Spleen (tissue), 11 donors: ENCODE measurements at regions not wholly inside any gene's neighbourhood (a gene's known extent, or its start where the extent isn't known, plus 50 kb on each side); places are given as distances from the start of the nearest gene placed in this dataset.

ENCODE experiments used
- DNase-seq: peaks from one replicate; pipeline ENCODE4 v3.0.0-alpha.2; 2020
- H3K27ac ChIP-seq, 8 donors: fragments of 200-600 bp; sonication (generic) in 7 of 8; 1 replicate in 4 of 8; 2 replicates in 4 of 8; pipeline versions ENCODE4 v1.5.0 to v1.8.0; 2016 to 2021; ENCODE audit warnings: inconsistent platforms in 4 of 8, mild to moderate bottlenecking in 4 of 8, moderate library complexity in 1 of 8
- H3K27me3 ChIP-seq, 7 donors: fragments of 200-600 bp; sonication (generic) in 6 of 7; replicated peaks in 1 of 7; 1 replicate in 4 of 7; 2 replicates in 3 of 7; pipeline versions ENCODE4 v1.5.0 to v1.8.0; 2016 to 2021; ENCODE audit warnings: inconsistent platforms in 3 of 7, mild to moderate bottlenecking in 1 of 7
- H3K36me3 ChIP-seq, 6 donors: fragments of 200-600 bp; sonication (generic) in 5 of 6; 1 replicate in 4 of 6; 2 replicates in 2 of 6; pipeline versions ENCODE4 v1.5.0 to v1.8.0; 2016 to 2021; ENCODE audit warnings: inconsistent platforms in 2 of 6
- H3K4me1 ChIP-seq, 6 donors: fragments of 200-600 bp; sonication (generic) in 5 of 6; 1 replicate in 3 of 6; 2 replicates in 3 of 6; pipeline versions ENCODE4 v1.5.0 to v1.8.0; 2016 to 2021; ENCODE audit warnings: inconsistent platforms in 3 of 6
- H3K4me3 ChIP-seq, 8 donors: fragments of 200-600 bp; sonication (generic) in 7 of 8; 1 replicate in 4 of 8; 2 replicates in 4 of 8; pipeline versions ENCODE4 v1.5.0 to v1.8.0; 2016 to 2021; ENCODE audit warnings: inconsistent platforms in 4 of 8, mild to moderate bottlenecking in 4 of 8, moderate library complexity in 2 of 8
- H3K9me3 ChIP-seq, 8 donors: fragments of 200-600 bp; sonication (generic) in 7 of 8; 1 replicate in 4 of 8; 2 replicates in 4 of 8; pipeline versions ENCODE4 v1.5.0 to v1.8.0; 2016 to 2021; ENCODE audit warnings: inconsistent platforms in 4 of 8
- CTCF ChIP-seq, 11 experiments: fragments of 200-600 bp in 7 of 11; fragments of 450-650 bp in 4 of 11; sonication (generic) in 4 of 11; IDR thresholded peaks in 8 of 11; conservative IDR thresholded peaks in 3 of 11; 1 replicate in 7 of 11; 2 replicates in 4 of 11; pipeline versions ENCODE4 v1.4.0 to v1.8.0; 2016 to 2021; ENCODE audit warnings: antibody characterized with exemption in 11 of 11, inconsistent platforms in 4 of 11, mild to moderate bottlenecking in 1 of 11
- POLR2A ChIP-seq, 3 donors: fragments of 450-650 bp; IDR thresholded peaks; one replicate each; pipeline ENCODE4 v1.5.1; 2017; ENCODE audit warnings: antibody characterized with exemption in 3 of 3, mild to moderate bottlenecking in 1 of 3
- POLR2AphosphoS5 ChIP-seq, 3 donors: sonication (generic); formaldehyde crosslinking; IDR thresholded peaks; one replicate each; pipeline ENCODE4 v1.5.1; 2017; ENCODE audit warnings: antibody characterized with exemption in 3 of 3
- WGBS, 5 donors: extraction: QIAGEN DNeasy Blood & Tissue Kit in 3 of 5; methylation state at CpG; one replicate each; pipeline versions ENCODE4 v1.1.5 to v1.1.7; 2013 to 2018; 5-methylcytosine and 5-hydroxymethylcytosine counted together
- intact Hi-C: fragments of 100-400 bp; cut with DNase I; formaldehyde crosslinking; loops from one replicate; pipeline ENCODE4 v1.15.0; 2023; ENCODE audit warnings: low total_unique reads
- donor health status: healthy with polysubstance abuse.
- donor health status: DM: no; HTN: no; CAD: no; lungs with moderate emphysema.
- donor health status: DM: no; HTN: no; CAD: no.
- donor health status: Bipolar disorder and iron deficiency.
- donor health status: healthy.
- donor health status: DM: no; HTN: no; CAD: no.
- donor health status: DM: yes; HTN: yes; CAD: no.

GRCh38 chr17:71679832-71680231 is 441.0 kb upstream of the SOX9 start:
- Histone ChIP-seq H3K36me3 (no peaks in the 10 kb centered on the region), H3K4me1 (no peaks in the 10 kb centered on the region), H3K27ac (no peak overlapping the region), H3K4me3 (no peak overlapping the region), H3K27me3 (no peaks in the 10 kb centered on the region), H3K9me3 (peaks cover 0 to 13% (median 0%) of the 10 kb centered on the region in 8 donors)
- TF ChIP-seq POLR2AphosphoS5 (IDR thresholded peaks at IDR 0.05) (no peak), POLR2A (IDR thresholded peaks at IDR 0.05) (no peak), CTCF (IDR thresholded peaks at IDR 0.05 in 8 of 11, conservative IDR thresholded peaks at IDR 0.05 in 3 of 11) (no peak)
- 63 to 89% (median 80%) methylated on average over 2 of the region's 2 CpGs for WGBS, 5 donors
- intact Hi-C loops, result no loop called here
- no peak for DNase-seq

DNA sequence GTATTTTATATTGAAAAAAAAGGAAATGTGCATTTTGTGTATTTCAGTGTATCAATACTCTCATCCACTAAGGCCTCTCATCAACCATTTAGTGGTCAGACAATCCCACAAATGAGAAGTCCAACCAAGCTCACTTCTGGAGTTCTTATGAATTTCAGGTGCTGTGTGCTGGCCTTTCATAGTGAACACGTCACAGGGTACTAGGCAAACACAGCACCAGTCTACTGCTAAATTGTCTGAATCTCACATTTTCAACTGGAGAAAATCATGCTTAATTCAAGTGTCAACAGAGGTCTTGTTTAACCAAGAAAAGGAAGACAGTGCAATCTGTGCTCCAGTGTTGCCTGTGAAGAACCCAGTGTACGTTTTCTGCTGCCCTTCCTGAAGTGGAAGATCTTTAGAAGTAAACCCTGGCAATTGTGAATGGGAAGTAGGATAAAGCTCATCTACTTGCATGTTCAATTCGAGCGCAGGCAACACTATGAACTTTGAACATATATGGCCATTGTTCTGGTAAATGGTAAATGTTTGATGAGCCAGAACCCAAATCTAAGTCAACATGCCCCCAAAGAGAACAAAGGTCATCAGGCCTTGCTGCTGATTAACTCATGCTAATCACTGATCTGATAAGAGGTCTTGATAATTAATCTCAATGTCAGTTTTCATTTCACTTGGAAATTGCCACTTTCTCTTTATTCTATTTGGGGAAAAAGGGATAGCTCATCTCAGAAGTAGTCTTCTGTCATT is 439.2 kb upstream of the SOX9 start:
- no peak overlapping the region for H3K4me3 ChIP-seq
- 63 to 81% (median 71%) methylated on average over 4 of the region's 4 CpGs for WGBS, 5 donors
- TF ChIP-seq POLR2AphosphoS5 (IDR thresholded peaks at IDR 0.05), result no peak
- TF ChIP-seq POLR2A (IDR thresholded peaks at IDR 0.05), result no peak
- no peak for TF ChIP-seq CTCF (IDR thresholded peaks at IDR 0.05 in 8 of 11, conservative IDR thresholded peaks at IDR 0.05 in 3 of 11)
- no peaks in the 10 kb centered on the region for H3K27me3 ChIP-seq
- no peak for DNase-seq
- no peak overlapping the region for H3K27ac ChIP-seq
- no peaks in the 10 kb centered on the region for H3K36me3 ChIP-seq
- H3K4me1 ChIP-seq, result no peaks in the 10 kb centered on the region
- intact Hi-C loops, result no loop called here
- H3K9me3 ChIP-seq, result peaks cover 0 to 3% (median 0%) of the 10 kb centered on the region in 8 donors

GRCh38 chr17:71682174-71682494 is 438.7 kb upstream of the SOX9 start:
- intact Hi-C loops, result no loop called here
- TF ChIP-seq POLR2A (IDR thresholded peaks at IDR 0.05) (no peak), CTCF (IDR thresholded peaks at IDR 0.05 in 8 of 11, conservative IDR thresholded peaks at IDR 0.05 in 3 of 11) (no peak), POLR2AphosphoS5 (IDR thresholded peaks at IDR 0.05) (no peak)
- 85 to 89% (median 86%) methylated on average over 1 of the region's 1 CpG for whole genome bisulfite sequencing, 5 donors

DNA sequence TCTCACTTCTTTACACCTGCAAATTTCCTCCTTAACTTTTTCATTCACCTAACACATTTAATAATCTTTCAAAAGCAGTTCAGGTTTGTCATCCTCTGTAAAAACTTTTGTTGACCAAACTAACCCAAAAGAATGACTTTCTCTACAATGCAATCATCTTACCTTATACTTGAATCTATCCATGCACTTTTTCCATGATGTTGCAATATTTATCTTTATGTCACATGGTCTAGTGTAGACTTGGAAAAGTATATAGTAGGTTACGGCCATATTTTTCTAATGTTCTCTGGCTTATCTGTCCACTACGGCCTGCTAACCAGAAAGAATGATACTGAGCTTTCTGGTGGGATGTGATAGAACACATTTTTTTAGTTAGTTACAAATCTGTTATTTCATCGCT is 431.0 kb upstream of the SOX9 start:
- no peaks in the 10 kb centered on the region for H3K4me1 ChIP-seq
- no peak overlapping the region for H3K27ac ChIP-seq
- DNase-seq, result no peak
- no peak overlapping the region for H3K4me3 ChIP-seq
- no peaks in the 10 kb centered on the region for H3K27me3 ChIP-seq
- no peaks in the 10 kb centered on the region for H3K36me3 ChIP-seq
- intact Hi-C loops, result no loop called here
- no peak for TF ChIP-seq CTCF (IDR thresholded peaks at IDR 0.05 in 8 of 11, conservative IDR thresholded peaks at IDR 0.05 in 3 of 11)
- H3K9me3 ChIP-seq, result peaks cover 0 to 10% (median 2%) of the 10 kb centered on the region in 8 donors
- 90 to 97% (median 92%) methylated on average over 3 of the region's 3 CpGs for WGBS, 5 donors

More at GRCh38 chr17:71682174-71682494, 438.7 kb upstream of the SOX9 start:
- no peak overlapping the region for H3K27ac ChIP-seq
- DNase-seq, result no peak
- H3K4me1 ChIP-seq, result no peaks in the 10 kb centered on the region
- H3K27me3 ChIP-seq, result no peaks in the 10 kb centered on the region
- H3K4me3 ChIP-seq, result no peak overlapping the region
- no peaks in the 10 kb centered on the region for H3K36me3 ChIP-seq
- H3K9me3 ChIP-seq, result peaks cover 0 to 3% (median 0%) of the 10 kb centered on the region in 8 donors
